AG09309 (cell line): ENCODE measurements at regions not wholly inside any gene's neighbourhood (a gene's known extent, or its start where the extent isn't known, plus 50 kb on each side); places are given as distances from the start of the nearest gene placed in this dataset.

Source experiments
- DNase-seq: peaks from one replicate; pipeline ENCODE4 v3.0.0-alpha.2; 2010; ENCODE audit warnings: low read depth
- H3K4me3 ChIP-seq: 2 replicates; pipeline ENCODE4 v1.5.1; 2011; ENCODE audit warnings: mild to moderate bottlenecking, low read depth, low read length, moderate library complexity; ENCODE audit not compliant: control insufficient read depth
- CTCF ChIP-seq: IDR thresholded peaks from 2 replicates; pipeline ENCODE4 v1.5.1; 2011; ENCODE audit warnings: mild to moderate bottlenecking, low read depth, low read length, inconsistent platforms; ENCODE audit not compliant: insufficient read depth, control insufficient read depth; ENCODE audit errors: missing control alignments

DNA sequence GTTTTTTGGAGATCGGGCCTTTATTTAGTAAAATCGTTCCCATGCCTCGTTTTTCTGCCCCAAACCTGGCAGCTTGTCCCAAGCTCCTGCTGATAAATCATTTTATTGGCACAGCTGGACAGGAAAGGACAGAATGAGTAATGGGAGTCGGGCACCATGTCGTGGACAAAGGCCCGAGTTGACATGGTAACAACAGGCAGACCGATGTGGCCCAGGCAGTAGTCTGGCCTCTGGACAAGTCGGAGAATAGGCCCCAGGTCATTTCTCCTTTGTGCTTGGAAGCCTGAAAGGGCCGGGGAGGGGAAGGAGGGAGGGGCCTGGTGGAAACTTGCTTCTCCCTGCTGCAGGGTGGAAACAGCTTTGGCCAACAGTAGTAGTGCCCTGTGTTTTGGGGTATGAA, 234.9 kb downstream of the SUDS3 start:
- no peak overlapping the region for H3K4me3 ChIP-seq
- no peak for TF ChIP-seq CTCF
- DNase-seq, result no peak

- no peak for DNase-seq
- TF ChIP-seq CTCF, result no peak
- no peak overlapping the region for H3K4me3 ChIP-seq
Measured at GRCh38 chr12:118611770-118612169, 235.4 kb downstream of the SUDS3 start.

DNA sequence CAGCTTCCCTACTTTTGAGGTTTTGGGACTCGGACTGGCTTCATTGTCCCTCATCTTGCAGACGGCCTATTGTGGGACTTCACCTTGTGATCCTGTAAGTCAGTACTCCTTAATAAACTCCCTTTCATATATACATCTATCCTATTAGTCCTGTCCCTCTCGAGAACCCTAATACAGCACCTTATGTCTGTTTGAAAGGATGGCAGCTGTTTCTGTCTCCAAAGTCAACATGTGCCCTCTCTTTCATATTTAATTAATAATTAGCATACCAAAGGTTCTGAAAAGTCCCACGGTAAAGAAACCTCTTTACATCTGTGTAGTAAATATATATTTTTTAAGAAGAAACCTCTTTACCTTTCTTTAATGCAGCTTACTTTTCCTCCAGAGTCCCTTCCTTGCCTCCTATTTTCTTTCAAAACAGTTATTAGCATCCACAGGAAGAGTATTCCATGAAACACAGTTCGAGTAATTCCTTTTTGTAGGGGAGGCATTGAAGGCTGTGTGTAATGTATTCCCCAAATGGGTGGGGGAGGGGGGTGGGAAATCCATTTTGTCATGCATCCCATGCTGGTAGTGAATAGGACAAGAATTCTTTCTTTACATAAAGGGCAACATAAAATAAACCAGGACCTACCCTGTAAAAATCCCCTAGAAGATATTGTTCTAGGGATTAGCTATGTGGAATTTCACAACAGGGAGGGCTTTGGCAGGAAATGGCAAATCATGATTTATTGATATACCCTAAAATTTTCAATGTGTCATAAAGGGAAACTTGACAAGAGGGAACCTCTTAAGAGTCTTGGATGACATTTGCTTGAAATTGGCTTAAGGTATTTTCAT, 241.5 kb downstream of the SUDS3 start:
- TF ChIP-seq CTCF, result no peak
- DNase-seq, result no peak
- H3K4me3 ChIP-seq, result no peak overlapping the region

GRCh38 chr12:118618695-118619094, 242.3 kb downstream of the SUDS3 start:
- no peak overlapping the region for H3K4me3 ChIP-seq
- no peak for DNase-seq
- no peak for TF ChIP-seq CTCF

GRCh38 chr12:118625050-118625675, 248.8 kb downstream of the SUDS3 start:
- no peak for DNase-seq
- TF ChIP-seq CTCF, result no peak
- H3K4me3 ChIP-seq, result no peak overlapping the region

DNA sequence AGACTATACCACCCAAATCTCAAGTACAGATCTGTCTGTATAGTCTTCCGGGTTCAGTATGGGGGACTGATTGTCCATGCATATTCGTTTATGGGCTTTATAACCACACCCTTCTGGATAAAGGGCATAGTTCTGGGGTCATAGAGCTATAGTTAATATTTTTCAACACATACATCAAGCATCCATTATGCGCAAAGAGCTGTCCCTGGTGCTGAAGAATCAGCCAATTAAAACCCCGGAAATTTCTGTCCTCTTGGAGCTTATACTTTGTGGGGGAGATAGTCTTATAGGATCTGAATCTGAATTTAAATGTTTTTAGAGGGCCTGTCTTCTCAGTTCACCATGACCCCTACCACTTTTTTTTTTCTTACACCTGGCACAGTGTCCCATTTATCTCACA, 256.7 kb downstream of the SUDS3 start:
- no peak for DNase-seq
- no peak for TF ChIP-seq CTCF
- no peak overlapping the region for H3K4me3 ChIP-seq
